GM19025 (cell line): ENCODE measurements at regions not wholly inside any gene's neighbourhood (a gene's known extent, or its start where the extent isn't known, plus 50 kb on each side); places are given as distances from the start of the nearest gene placed in this dataset.

Experiments
- ATAC-seq: cut with Tn5 transposase; IDR thresholded peaks from one replicate; pipeline ENCODE4 v1.9.1; 2021; ENCODE audit warnings: mild to moderate bottlenecking, low read depth, moderate library complexity; ENCODE audit not compliant: unreplicated experiment

DNA sequence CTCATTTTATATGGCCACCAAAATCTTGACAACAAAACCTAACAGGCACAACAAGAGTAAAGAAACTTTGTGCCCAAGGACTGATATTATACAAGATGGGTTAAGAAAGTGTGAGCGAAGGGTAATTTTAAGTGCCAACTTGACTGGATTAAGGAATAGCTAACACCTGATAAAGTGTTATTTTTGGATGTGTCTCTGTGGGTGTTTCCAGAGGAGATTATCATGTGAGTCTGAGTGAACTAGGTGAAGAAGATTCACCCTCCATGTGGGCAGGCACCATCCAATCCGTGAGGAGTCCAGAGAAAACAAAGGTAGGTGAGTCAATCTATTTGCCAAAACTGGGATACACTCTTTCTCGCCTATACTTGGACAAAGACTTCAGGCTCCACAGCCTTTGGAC, 461.6 kb downstream of the ETS1 start:
- no peak for ATAC-seq

DNA sequence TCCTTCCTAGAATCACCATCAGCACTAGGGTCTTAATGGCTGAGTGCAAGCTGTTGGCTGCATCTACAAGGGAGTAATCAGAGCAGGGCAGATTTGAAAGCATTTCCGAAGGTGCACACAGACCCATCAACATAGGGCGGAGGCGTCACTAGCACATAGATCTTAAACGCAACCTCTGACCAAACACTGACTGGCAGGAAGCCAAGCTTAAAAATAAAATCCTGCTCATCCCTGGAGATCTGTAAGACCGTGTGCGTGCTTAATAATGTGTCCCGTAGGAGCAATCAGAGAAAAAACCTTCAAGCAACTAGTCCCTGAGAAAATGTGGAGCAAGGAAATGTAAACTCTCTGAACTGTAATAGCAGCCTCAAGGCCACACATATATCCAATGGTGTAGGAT, 470.5 kb downstream of the ETS1 start:
- ATAC-seq, result no peak

DNA sequence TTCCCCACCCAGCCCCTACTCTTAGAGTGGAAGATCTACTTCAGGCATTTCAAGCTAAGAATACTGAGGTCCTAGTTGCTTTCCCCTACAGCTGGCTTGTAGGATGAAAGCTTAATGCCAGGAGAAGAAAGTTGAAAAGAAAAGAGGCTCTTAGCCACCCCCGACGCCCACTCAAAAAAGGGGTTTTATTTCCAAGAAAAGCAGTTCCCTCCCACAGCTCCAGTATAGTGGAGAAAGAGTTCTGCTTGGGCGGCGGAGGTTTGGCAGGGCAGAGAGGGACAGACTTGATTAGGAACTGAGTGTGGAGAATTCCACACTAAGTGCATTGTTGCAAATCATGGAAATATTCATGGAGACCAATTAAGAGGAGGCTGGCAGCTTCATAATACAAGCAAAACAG, 470.9 kb downstream of the ETS1 start:
- no peak for ATAC-seq

DNA sequence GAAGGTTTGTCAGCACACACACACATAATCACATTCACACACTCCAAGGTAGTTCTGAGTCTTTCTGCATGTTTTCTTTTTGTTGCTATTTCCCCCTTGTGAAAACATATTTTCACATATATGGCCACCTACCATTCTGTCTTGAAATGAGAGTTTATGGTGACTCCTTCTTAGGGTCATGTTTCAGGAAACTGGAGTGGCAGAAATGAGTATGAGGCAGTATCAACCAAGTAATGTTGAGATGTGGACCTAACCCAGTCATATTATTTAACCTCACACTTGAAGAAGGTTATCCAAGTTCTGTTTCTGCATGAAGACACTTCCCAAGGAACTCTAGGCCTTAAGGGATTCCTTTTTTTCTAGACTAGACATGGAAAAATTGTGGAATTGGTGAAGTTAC, 481.4 kb downstream of the ETS1 start:
- ATAC-seq, result no peak

DNA sequence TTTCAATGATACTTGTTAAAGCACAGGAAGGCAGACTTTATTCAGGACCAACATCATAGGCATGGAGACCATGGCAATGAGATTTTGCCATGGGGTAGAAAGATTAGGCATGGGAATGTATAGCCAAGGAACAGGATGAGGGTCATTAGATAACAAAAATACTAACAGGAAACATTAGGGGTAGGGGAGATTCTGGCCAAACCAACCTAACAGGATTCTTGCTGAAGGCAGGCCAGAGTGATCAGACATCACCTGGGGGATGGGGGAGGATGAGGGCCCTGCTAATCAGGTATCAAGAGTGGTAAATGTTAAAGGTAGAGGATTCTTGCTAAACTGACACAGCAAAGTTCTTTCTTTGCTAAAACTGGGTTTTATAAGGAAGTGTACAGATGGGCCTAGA, 481.8 kb downstream of the ETS1 start:
- no peak for ATAC-seq

DNA sequence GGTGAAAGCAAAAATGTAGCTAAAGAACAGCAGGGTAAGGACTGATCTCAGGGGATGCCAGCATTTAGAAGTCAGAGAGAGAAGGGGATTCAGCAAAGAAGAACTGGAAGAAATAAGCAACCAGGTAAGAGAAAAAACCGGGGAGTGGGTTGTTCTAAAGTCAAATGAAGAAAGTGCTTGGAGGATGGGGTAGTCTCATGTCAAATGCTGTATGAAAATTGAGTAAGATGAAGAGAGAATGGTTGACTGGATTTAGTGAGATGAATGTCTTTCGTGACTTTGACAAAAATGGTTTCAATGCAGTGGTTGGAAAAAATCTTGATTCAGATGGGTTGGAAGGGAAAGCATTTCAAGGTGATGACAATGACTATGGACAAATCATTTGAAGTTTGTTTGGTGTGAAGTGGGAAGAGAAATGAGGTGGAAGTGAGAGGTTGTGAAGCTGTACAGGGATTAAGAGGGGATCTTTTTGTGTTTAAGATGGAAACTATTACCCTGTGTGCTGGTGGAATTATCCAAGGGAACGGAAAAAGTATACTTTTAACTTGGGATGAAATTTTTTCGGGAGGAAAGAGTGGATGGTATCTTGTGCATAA, 484.0 kb downstream of the ETS1 start:
- ATAC-seq, result no peak

DNA sequence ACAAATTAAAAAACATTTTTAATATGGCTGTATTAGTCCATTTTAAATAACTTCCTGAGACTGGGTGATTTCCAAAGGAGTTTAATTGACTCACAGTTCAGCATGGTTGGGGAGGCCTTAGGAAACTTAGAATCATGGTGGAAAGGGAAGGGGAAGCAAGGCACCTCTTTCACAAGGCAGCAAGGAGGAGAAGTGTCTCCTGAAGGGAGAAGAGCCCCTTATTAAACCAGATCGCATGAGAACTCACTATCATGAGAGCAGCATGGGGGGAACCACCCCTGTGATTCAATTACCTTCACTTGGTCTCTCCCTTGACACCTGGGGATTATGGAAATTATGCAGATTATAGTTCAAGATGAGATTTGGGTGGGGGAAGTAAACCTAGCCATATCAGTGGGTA, 488.6 kb downstream of the ETS1 start:
- no peak for ATAC-seq

DNA sequence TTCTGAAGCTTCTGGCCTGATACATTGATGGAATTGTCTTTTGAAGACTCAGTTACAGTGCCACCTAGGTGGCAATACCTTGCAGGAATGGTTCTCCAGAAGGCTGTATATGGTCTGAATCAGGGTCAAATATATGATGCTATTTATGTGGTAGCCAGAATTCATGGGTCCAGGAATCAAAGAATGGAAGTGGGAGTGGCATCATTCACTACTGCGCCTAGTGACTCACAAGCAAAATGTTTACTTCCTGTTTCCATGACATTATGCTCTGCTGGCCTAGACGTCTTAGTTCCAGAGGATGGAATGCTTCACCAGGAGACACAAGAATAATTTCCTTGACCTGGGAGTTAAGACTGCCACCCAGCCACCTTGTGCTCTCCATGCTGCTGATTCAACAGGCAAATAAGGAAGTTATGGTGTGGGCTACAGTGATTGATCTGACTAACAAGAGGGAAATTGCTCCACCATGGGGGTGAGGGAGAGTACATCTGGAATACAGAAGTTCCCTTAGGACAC, 491.8 kb downstream of the ETS1 start:
- no peak for ATAC-seq

DNA sequence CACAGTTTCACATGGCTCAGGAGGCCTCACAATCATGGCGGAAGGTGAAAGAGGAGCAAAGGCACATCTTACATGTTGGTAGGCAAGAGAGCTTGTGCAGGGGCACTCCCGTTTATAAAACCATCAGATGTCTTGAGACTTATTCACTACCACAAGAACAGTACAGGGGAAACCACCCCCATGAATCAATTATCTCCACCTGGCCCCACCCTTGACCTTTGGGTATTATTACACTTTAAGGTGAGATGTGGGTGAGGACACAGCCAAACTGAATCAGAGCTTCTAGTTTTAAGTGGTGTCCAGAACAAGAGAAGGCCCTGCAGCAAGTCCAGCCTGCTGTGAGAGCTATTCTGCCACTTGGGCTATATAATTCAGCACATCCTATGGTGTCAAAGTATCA, 493.7 kb downstream of the ETS1 start:
- ATAC-seq, result no peak

DNA sequence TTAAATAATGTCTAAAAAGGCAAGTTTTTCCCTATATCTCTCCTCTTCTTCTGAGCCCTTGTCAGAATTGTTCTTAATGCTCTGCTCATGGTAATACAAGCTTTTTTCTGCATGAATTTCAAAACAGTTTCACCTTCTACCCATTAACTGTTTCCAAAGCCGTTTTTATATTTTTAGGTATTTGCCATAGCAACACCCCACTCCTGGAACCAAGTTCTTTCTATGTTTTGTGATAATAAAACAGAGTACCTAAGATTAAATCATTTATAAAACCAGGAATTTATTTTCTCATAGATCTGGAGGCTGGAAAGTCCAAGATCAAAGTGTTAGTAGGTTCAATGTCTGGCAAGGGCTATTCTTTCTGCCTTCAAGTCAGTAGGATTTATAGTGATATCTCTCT, 497.4 kb downstream of the ETS1 start:
- no peak for ATAC-seq

DNA sequence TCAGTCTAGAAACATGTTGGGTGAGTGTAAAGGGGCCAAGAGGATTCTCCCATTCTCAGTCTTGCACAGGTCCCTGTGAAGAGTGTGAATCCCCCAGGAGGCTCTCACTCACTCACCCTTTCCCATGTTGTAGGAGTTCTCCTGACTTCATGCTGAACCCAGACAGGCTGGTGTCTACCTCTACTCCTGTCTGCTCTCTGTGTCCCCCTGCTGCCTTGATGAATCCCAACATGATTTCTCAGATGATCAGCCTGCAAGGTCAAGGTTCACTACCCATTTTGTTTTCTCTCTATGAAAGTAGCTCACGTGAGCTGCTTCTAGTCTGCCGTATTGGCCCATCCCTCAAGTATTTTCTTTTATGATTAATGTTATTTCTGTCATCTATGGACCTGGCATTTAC, 500.6 kb downstream of the ETS1 start:
- no peak for ATAC-seq

DNA sequence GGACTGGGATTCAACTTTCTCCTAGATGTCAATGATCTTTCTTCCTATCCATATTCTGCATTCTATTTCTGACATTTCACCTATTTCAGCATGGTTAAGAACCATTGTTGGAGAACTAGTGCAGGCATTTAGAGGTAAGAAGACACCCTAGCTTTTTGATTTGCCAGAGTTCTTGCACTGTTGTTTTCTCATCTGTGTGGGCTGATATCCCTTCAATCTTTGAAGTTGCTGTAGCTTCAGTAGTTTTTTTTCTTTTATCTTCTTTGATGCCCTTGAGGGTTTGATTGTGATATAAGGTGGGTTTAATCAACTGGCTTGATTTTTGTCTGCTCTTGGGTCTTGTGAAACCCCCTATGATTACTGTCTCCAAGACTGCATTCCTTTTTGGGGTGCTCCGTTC, 502.1 kb downstream of the ETS1 start:
- ATAC-seq, result no peak

DNA sequence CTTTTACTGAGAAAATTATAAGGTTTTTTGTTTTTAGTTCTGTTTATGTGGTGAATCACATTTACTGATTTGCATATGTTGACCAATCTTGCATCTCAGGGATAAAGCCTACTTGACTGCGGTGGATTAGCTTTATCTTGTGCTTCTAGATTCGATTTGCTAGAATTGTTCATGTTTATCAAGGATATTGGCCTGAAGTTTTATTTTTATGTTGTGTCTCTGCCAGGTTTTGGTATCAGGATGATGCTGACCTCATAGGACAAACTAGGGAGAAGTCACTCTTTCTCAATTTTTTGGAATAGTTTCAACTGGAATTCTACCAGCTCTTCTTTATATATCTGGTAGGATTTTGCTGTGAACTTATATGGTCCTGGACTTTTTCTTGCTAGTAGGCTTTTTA, 504.8 kb downstream of the ETS1 start:
- ATAC-seq, result no peak

DNA sequence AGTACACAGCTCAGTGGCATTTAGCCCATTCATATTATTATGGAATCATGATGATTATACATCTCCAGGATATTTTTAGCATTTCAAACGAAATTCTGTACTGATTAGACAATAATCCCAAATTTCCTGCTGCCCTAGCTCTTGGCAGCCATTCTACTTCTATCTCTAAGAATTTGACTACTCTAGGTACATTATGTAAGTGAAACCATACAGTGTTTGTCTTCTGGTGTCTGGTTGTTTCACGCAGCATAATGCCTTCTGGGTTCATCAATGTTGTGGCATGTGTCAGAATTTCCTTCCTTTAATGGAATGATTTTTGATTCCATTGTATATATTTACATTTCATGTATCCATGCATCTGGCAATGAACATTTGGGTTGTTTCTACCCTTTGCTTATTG, 517.7 kb downstream of the ETS1 start:
- ATAC-seq, result no peak

DNA sequence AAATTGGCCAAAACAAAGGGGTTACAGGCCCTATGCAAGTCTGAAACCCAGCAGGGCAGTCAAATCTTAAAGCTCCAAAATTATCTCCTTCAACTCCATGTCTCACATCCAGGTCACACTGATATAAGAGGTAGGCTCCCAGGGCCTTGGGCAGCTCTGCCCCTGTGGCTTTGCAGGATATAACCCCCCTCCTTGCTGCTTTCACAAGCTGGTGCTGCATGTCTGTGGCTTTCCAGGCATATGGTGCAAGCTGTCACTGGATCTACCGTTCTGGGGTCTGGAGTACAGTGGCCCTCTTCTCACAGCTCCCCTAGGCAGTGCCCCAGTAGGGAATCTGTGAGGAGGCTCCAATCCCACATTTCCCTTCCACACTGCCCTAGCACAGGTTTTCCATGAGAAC, 519.6 kb downstream of the ETS1 start:
- ATAC-seq, result no peak

DNA sequence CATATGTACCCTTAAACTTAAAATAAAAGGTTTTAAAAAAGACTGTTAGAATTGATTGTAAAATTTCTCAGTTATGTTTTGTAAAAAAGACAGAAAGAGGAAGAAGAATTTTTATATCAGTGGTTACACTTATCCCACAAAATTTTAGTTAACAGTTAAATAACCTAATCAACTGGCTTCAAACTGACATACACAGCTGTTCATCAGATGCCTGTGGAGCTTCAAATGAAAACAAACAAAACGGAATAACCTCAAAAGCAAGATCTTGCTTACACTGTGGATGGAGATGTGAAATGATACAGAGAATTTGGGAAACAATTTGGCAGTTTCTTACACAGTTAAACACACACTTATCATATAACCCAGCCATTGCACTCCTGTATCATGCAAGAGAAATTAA, 521.0 kb downstream of the ETS1 start:
- no peak for ATAC-seq

DNA sequence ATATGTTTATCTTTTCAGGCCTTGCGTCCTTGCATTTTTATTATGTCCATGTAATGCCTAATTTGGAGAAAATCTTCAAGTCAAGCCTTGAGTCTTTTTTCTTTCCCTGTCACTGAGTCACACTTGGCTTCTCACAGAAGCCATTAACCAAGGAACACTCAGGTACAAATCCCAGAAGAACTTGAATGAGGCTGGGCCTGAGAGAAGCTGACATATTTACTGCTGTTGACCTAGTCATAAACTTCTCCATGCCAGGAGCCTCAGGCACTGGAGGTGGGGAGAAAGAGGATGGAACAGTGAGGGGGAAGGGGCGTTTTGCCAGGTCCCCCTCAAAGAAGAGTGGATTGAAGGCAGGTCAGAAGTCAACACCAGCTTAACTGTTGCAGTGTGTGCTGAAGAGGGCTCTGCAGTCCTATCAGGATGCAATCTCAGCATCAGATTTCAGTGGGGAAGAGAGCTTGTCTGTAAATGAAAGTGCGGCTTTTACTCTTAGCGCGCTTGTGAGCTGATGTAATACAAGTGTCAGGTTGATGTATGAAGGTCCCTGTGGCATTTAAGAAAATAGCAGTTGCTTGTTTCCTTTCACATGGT, 526.0 kb downstream of the ETS1 start:
- no peak for ATAC-seq

DNA sequence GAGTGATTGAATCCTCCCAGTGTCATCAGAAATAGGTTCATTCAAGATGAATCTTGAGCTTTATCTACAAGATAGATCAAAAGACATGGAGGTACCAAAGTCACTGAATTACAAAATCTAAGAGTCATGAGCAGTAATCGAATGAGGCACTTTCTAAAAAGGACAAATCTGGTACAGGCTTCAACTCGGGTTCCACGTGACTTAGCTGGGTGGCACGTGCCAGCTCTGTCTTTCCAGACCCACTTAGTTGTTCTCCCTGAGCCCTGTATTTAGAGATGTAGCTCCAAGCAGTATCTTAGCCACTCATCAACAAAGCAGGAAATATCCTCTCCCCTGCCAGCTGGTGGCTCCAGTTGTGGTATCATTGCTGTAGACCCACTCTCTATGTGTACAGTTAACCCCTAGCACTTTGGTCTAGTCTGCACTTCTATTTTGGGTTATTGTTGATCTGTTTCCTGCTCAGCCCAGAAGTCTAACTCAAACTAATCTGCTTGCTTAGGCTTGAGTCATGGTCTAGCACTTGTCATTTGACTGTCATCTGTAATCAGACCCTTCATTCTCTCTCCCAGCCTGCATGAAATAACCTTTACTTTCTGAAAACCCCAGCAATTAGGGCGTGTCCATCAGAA, 528.7 kb downstream of the ETS1 start:
- ATAC-seq, result no peak

DNA sequence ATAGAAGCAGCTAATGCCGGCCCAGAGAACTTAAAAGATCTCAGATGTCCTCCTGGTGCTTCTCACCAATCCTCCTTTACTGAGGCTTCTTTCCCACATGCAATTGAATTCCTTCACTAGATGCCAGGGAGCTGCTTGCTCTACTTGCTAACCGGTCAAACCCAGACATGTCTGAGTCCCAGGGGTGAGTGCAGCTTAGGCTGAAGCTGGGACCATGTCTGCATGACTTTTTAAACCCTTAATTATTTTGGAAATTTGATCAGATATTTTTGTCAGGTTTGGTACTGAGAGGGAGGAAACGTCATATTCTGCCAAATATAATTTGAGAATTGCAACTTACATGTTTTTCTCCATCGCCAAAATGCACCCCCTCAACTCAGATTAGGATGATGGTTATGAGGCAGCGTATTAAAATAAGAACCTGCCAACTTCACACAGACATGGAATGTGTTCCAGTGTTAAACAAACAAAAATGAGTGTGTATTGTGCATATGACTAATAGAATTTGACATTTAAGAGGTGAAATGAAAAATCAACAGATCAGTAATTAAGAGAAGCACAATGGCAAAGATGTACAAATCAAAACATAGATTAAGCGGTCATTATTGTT, 529.5 kb downstream of the ETS1 start:
- no peak for ATAC-seq

DNA sequence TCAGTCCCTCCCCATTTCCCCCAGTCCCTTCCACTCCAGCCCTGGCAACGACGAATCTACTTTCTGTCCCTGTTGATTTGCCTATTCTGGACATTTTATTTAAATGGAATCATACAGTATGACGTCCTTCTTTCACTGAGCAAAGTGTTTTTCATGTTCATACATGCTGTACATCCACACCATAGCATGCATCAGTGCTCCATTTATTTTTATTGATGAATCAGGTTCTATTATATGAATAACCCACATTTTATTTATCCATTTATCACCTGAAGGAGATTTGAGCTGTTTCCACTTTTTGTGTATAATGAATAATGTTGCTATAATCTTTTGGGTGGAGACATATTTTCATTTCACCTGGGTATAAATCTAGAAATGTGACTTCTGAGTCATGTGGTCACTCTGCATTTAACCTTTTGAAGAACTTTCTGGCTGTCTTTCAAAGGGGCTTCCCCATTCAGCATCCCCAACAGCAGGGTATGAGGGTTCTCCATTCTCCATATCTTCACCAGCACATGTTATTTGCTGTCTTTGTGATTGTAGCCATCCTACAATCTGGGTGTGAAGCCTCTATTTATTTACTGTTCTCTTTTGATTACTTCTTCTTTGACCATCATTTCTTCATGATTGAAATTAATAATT, 531.7 kb downstream of the ETS1 start:
- no peak for ATAC-seq
